Skin of body (tissue), 1 donor: ENCODE measurements at regions not wholly inside any gene's neighbourhood (a gene's known extent, or its start where the extent isn't known, plus 50 kb on each side); places are given as distances from the start of the nearest gene placed in this dataset.

Experiments
- DNase-seq: peaks from one replicate; lab custom pipeline; 2025; lab: John Stamatoyannopoulos, UW

DNA sequence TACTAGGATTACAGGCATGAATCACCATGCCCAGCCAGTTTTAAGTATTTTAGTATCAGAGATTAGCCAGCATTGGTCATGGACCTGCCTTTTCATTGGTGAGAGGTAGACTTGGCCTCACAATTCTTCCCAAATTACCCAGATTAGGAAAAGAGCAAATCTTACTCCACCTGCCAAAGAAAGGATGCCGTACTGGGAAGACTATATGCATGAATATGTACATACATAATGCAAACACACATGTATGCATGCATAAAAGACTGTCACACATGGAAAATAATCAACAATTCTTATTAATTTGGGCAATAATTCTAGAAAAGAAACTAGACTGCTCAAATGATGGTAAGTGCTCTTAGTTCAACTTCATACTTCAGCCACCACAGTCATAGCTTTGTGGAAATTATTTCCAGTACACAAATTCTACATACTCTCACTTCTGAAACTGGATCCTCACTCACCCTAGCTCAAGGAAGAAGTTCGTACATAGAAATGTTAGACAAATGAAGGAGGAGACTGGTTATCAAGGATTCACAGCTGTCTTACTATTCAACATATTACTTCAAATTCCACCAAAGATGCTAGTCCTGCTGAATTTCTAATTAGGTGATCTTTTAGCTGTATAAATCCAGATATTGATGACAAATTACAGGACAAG lies 73.7 kb downstream of the MINAR2 start:
- no peak for DNase-seq

DNA sequence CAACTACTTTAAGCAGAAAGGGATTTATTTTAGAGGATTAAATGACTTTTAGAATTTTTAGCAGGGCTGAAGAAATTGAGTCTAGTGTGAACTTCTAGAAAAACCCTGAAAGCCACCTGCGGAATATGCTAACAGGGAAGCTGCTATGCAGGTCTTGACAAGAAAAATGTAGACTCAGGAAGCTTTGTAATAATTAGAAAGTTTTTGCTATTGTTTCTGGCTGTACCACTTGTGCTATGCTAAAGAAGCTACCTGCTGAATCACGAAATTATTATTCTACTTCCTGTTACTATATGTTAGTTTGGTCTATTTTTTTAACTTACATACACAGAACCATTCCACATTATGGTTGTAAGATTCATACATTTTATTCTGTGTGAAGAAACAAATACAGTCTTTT lies 74.0 kb upstream of the CHSY3 start:
- DNase-seq = no peak

DNA sequence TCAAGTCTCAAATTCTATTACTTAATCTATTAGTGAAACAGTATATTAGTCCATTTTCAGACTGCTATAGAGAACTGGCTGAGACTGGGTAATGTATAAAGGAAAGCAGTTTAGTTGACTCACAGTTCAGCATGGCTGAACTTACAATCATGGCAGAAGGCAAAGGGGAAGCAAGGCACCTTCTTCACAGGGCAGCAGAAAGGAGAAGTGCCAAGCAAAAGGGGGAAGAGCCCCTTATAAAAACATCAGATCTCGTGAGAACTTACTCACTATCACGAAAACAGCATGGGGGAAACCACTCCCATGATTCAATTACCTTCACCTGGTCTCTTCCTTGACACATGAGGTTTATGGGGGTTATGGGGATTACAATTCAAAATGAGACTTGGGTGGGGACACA lies 67.9 kb upstream of the CHSY3 start:
- DNase-seq = no peak

DNA sequence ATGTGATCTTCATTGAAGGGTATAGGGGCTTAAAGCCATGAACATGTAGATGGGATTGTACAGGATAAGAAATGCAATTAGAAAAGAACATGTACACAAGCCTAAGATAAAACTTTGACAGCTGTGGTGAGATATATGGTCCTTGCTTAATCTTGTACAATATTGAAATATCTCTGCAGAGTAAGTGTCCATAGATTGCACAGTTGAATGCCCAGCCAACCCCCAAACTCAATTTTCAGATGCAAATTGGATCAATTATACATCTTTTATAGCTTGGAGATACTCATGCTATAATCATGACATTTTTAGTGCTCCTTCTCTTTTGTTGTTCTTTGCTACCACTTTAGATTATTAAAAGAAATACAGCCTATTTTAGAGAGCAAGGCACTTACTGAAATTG lies 59.5 kb upstream of the CHSY3 start:
- DNase-seq = no peak

DNA sequence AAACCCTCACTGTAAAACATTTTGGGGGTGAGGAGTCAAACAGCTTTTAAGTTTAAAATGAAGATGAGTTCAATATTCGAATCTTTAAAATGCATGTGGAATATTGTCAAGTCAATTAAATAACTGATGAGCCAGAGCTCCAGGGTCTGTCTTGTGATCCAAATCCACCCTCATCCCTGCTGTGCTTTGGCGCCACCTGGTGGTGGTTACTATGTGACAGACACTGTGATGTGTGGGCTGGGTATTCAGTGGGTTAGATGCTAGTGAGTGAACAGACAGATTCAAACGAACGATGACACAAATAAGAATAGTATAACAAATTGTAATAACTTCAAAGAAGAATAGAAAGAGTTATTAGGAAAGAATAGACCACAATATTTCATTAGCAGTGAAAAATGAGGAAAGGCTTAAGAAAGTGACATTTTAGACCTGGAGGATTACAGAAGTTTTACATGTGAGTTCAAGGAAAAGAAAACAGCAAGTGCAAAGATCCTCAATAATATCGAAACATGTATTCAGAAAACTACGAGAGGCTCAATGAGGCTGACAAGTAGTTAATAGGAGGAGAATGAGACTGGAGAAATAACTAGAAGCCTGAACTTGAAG lies 51.4 kb upstream of the CHSY3 start:
- DNase-seq = peak; percentile 50

DNA sequence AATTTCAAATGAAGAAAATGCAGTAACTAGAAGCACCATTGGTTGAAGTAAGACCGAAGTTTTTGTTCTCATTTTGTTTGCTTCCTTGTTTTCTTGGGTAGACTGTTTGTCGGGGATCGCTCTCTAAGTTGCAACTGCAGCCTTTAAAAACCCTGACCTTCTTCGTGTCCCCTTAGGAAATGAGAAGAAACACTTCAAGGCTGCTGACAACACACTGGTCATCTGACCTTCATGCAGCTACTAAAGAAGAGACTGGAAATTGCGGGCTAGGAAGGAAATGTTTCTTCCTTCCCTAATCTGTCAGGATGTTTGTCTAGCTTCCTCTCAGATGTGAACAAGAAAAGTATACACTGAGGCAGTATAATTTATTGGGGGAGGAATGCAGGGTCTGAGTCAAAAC lies 50.7 kb upstream of the CHSY3 start:
- DNase-seq = no peak
